HCT116 (cell line): ENCODE measurements at regions not wholly inside any gene's neighbourhood (a gene's known extent, or its start where the extent isn't known, plus 50 kb on each side); places are given as distances from the start of the nearest gene placed in this dataset.

Experiments used
- ATAC-seq: fragments of 200-7000 bp; cut with Tn5 transposase; 2 replicates; pipeline ENCODE4 v1.9.1; 2020; ENCODE audit warnings: mild to moderate bottlenecking, moderate library complexity
- BruUV-seq: library from RNA; stranded (reverse); fragments of 400-500 nt; replicated peaks from 2 replicates; lab custom pipeline; 2021; lab: Mats Ljungman, UMichigan
- CTCF ChIA-PET: fragments of 300-600 bp; sonication (Branson Sonifier 250); formaldehyde crosslinking; loops from one replicate; lab custom pipeline; 2021; ENCODE audit warnings: antibody characterized with exemption; lab: Charles Lee
- POLR2A ChIA-PET: fragments of 300-600, 350-600 bp; sonication (Branson Sonifier 250); formaldehyde crosslinking; loops from one replicate; lab custom pipeline; 2021; ENCODE audit warnings: antibody characterized with exemption; lab: Charles Lee
- RAD21 ChIA-PET, 2 experiments: fragments of 300-600 bp; sonication (Branson Sonifier 250); formaldehyde crosslinking; loops; one replicate each; lab custom pipeline; 2023; ENCODE audit warnings: low total read pairs in 2 of 2; ENCODE audit not compliant: uncharacterized antibody in 2 of 2, unreplicated experiment in 2 of 2, low non-redundant PET in 1 of 2; lab: Charles Lee
- DNase-seq: peaks from one replicate; pipeline ENCODE4 v3.0.0-alpha.2; 2010; ENCODE audit warnings: low read depth, low spot score
- H2AFZ ChIP-seq: fragments of 200-600 bp; shearing (Covaris generic), sonication (generic); 2 replicates; pipeline ENCODE4 v1.6.1; 2017; ENCODE audit warnings: low read depth, mixed run types, mixed read lengths, antibody characterized with exemption, low read length; ENCODE audit not compliant: poor library complexity, severe bottlenecking
- H3K27ac ChIP-seq: 2 replicates; pipeline ENCODE4 v1.5.1; 2012; ENCODE audit warnings: low read depth, low read length
- H3K27me3 ChIP-seq: fragments of 200-600 bp; sonication (generic); 2 replicates; pipeline ENCODE4 v1.6.1; 2016; ENCODE audit warnings: mixed run types, low read length, mixed read lengths; ENCODE audit not compliant: insufficient read depth
- H3K36me3 ChIP-seq, 2 experiments: fragments of 200-500 bp in 1 of 2; fragments of 200-600 bp in 1 of 2; sonication (Bioruptor generic) in 1 of 2; sonication (generic) in 1 of 2; 2 replicates each; pipeline versions ENCODE4 v1.5.1 to v1.6.1; 2014 to 2016; ENCODE audit warnings: low read length in 2 of 2, inconsistent platforms in 1 of 2, mixed read lengths in 1 of 2, mixed run types in 1 of 2; ENCODE audit not compliant: insufficient read depth in 2 of 2, control insufficient read depth in 1 of 2
- H3K4me1 ChIP-seq, 2 experiments: fragments of 200-600 bp in 1 of 2; sonication (generic) in 1 of 2; 2 replicates each; pipeline versions ENCODE4 v1.5.1 to v1.6.1; 2012 to 2017; ENCODE audit warnings: low read length in 2 of 2, inconsistent platforms in 1 of 2, mild to moderate bottlenecking in 1 of 2, mixed read lengths in 1 of 2, mixed run types in 1 of 2, moderate library complexity in 1 of 2; ENCODE audit not compliant: insufficient read depth in 2 of 2, control insufficient read depth in 1 of 2
- H3K4me2 ChIP-seq: fragments of 200-600 bp; sonication (generic); 2 replicates; pipeline ENCODE4 v1.6.1; 2017; ENCODE audit warnings: mixed run types, low read length, mixed read lengths
- H3K4me3 ChIP-seq, 2 experiments: fragments of 200-600 bp in 1 of 2; sonication (generic) in 1 of 2; replicated peaks in 1 of 2; 2 replicates each; pipeline ENCODE4 v1.5.1; 2011 to 2016; ENCODE audit warnings: low read length in 2 of 2, control low read depth in 1 of 2, low read depth in 1 of 2, mild to moderate bottlenecking in 1 of 2, mixed read lengths in 1 of 2, mixed run types in 1 of 2
- H3K79me2 ChIP-seq: fragments of 200-600 bp; sonication (generic); 2 replicates; pipeline ENCODE4 v1.6.1; 2017; ENCODE audit warnings: mild to moderate bottlenecking, mixed run types, low read length, moderate library complexity, mixed read lengths; ENCODE audit not compliant: insufficient read depth
- H3K9ac ChIP-seq: fragments of 200-600 bp; sonication (generic); 2 replicates; pipeline ENCODE4 v1.6.1; 2016; ENCODE audit warnings: low read length, mixed read lengths
- H3K9me2 ChIP-seq: fragments of 200-600 bp; sonication (generic), shearing (Covaris generic); 2 replicates; pipeline ENCODE4 v1.6.1; 2017; ENCODE audit warnings: mixed run types, mild to moderate bottlenecking, moderate library complexity; ENCODE audit not compliant: insufficient read depth
- H3K9me3 ChIP-seq, 2 experiments: fragments of 200-500 bp in 1 of 2; fragments of 200-600 bp in 1 of 2; sonication (Bioruptor generic) in 1 of 2; sonication (generic) in 1 of 2; 2 replicates each; pipeline ENCODE4 v1.6.1; 2014 to 2017; ENCODE audit warnings: low read length in 2 of 2, mixed read lengths in 2 of 2, inconsistent platforms in 1 of 2, low read depth in 1 of 2, mild to moderate bottlenecking in 1 of 2, mixed run types in 1 of 2, moderate library complexity in 1 of 2; ENCODE audit not compliant: control insufficient read depth in 1 of 2, insufficient read depth in 1 of 2
- H4K20me1 ChIP-seq: fragments of 200-600 bp; sonication (generic), shearing (Covaris generic); 2 replicates; pipeline ENCODE4 v1.6.1; 2017; ENCODE audit warnings: mixed run types, mild to moderate bottlenecking, moderate library complexity; ENCODE audit not compliant: insufficient read depth
- EZH2 ChIP-seq: fragments of 200-600 bp; sonication (generic); IDR thresholded peaks from 2 replicates; pipeline ENCODE4 v1.6.1; 2017; ENCODE audit warnings: antibody characterized with exemption, mixed run types
- FOSL1 ChIP-seq: IDR thresholded peaks from 2 replicates; pipeline ENCODE4 v1.6.1; 2012; ENCODE audit warnings: low read depth
- JUND ChIP-seq: IDR thresholded peaks from 2 replicates; pipeline ENCODE4 v1.6.1; 2012
- RAD21 ChIP-seq: IDR thresholded peaks from 2 replicates; pipeline ENCODE4 v1.6.1; 2012; ENCODE audit warnings: low read depth, mild to moderate bottlenecking
- SIN3A ChIP-seq: IDR thresholded peaks from 2 replicates; pipeline ENCODE4 v1.6.1; 2012; ENCODE audit warnings: low read depth
- SP1 ChIP-seq: IDR thresholded peaks from 2 replicates; pipeline ENCODE4 v1.6.1; 2012; ENCODE audit warnings: low read depth
- TCF7L2 ChIP-seq: IDR thresholded peaks from 2 replicates; pipeline ENCODE4 v1.7.0; 2011; ENCODE audit warnings: borderline replicate concordance, inconsistent platforms; ENCODE audit not compliant: insufficient read depth, insufficient read length; ENCODE audit errors: extremely low read depth
- ZNF274 ChIP-seq: fragments of 200-500 bp; sonication (Bioruptor generic); IDR thresholded peaks from 2 replicates; pipeline ENCODE4 v1.6.1; 2014; ENCODE audit warnings: mild to moderate bottlenecking, low read depth, low read length, inconsistent platforms
- intact Hi-C: fragments of 100-400 bp; cut with micrococcal nuclease; formaldehyde crosslinking; loops from 2 replicates; pipeline ENCODE4 v1.10.0; 2022
- TF ChIP-seq, protein P1 (sequence below): IDR thresholded peaks from 2 replicates; pipeline ENCODE4 v1.6.1; 2012; ENCODE audit warnings: low read depth
- TF ChIP-seq, protein P2 (sequence below): IDR thresholded peaks from 2 replicates; pipeline ENCODE4 v1.6.1; 2012
- TF ChIP-seq, protein P3 (sequence below): IDR thresholded peaks from 2 replicates; pipeline ENCODE4 v1.6.1; 2011; ENCODE audit warnings: mild to moderate bottlenecking, low read length, moderate library complexity; ENCODE audit not compliant: insufficient replicate concordance; ENCODE audit errors: extremely low read depth

DNA sequence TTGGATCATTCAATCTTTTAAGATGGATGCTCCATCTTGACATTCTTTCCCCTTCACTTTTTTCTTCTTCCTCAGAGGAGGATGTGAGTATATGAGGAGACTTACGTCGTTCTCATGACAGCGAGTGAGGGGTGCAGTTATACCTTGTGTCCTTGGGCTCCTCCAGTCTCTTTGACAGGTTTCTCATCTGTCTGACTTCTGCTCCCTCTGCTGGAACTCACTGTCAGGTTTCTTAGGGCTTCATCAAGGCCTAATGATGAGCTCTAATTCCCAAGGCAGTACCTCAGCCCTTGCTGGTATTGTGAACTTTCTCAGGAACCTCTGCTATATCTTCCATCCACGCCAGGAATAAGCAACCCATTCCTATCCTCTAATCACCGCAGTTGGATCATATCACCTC lies 237.8 kb upstream of the ADGRL3 start:
- H3K4me3 ChIP-seq, result no peak overlapping the region
- ATAC-seq, result no peak

DNA sequence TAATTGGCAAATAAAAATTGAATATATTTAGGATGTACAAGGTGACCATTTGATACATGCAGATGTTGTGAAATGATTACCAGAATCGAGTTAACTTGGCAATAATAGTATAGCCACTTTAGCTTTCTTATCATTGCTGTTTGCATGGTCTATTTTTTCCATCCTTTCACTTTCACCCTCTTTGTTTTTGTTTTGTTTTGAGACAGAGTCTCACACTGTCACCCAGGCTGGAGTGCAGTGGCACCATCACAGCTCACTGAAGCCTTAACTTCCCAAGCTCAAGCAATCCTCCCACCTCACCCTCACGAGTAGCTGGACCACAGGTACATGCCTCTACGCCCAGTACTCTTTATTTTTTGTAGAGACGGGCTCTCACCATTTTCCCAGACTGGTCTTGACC lies 218.6 kb upstream of the ADGRL3 start:
- RAD21 ChIA-PET, result no interaction called here
- no peak for ATAC-seq
- intact Hi-C loops, result no loop called here
- no peak overlapping the region for H3K9ac ChIP-seq
- CTCF ChIA-PET, result no interaction called here
- no peaks in the 10 kb centered on the region for H3K36me3 ChIP-seq
- no peaks in the 10 kb centered on the region for H4K20me1 ChIP-seq
- H3K79me2 ChIP-seq, result no peaks in the 10 kb centered on the region
- H3K27me3 ChIP-seq, result no peaks in the 10 kb centered on the region
- H3K9me2 ChIP-seq, result no peaks in the 10 kb centered on the region
- no peaks in the 10 kb centered on the region for H3K4me1 ChIP-seq
- TF ChIP-seq TCF7L2 (no peak), SIN3A (no peak), EZH2 (no peak), ZNF274 (no peak), JUND (no peak), FOSL1 (no peak)
- TF ChIP-seq, protein P1, sequence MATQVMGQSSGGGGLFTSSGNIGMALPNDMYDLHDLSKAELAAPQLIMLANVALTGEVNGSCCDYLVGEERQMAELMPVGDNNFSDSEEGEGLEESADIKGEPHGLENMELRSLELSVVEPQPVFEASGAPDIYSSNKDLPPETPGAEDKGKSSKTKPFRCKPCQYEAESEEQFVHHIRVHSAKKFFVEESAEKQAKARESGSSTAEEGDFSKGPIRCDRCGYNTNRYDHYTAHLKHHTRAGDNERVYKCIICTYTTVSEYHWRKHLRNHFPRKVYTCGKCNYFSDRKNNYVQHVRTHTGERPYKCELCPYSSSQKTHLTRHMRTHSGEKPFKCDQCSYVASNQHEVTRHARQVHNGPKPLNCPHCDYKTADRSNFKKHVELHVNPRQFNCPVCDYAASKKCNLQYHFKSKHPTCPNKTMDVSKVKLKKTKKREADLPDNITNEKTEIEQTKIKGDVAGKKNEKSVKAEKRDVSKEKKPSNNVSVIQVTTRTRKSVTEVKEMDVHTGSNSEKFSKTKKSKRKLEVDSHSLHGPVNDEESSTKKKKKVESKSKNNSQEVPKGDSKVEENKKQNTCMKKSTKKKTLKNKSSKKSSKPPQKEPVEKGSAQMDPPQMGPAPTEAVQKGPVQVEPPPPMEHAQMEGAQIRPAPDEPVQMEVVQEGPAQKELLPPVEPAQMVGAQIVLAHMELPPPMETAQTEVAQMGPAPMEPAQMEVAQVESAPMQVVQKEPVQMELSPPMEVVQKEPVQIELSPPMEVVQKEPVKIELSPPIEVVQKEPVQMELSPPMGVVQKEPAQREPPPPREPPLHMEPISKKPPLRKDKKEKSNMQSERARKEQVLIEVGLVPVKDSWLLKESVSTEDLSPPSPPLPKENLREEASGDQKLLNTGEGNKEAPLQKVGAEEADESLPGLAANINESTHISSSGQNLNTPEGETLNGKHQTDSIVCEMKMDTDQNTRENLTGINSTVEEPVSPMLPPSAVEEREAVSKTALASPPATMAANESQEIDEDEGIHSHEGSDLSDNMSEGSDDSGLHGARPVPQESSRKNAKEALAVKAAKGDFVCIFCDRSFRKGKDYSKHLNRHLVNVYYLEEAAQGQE, result no peak
- TF ChIP-seq, protein P2, sequence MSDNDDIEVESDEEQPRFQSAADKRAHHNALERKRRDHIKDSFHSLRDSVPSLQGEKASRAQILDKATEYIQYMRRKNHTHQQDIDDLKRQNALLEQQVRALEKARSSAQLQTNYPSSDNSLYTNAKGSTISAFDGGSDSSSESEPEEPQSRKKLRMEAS, result no peak
- TF ChIP-seq, all 23 proteins: peak for 0
- no peak for DNase-seq
- POLR2A ChIA-PET, result no interaction called here
- no peak overlapping the region for H3K4me2 ChIP-seq
- H3K27ac ChIP-seq, result no peak overlapping the region
- H2AFZ ChIP-seq, result no peak overlapping the region
- no peak overlapping the region for H3K4me3 ChIP-seq
- BruUV-seq, result no TSS peak
- peaks cover 5 to 15% of the 10 kb centered on the region in 2 experiments; a peak in 2 of 4 replicates for H3K9me3 ChIP-seq

More for the DNA sequence above, 237.8 kb upstream of the ADGRL3 start:
- no peak for DNase-seq
- TF ChIP-seq SP1 (no peak), SIN3A (no peak), RAD21 (no peak), JUND (no peak)
- TF ChIP-seq, protein P3, sequence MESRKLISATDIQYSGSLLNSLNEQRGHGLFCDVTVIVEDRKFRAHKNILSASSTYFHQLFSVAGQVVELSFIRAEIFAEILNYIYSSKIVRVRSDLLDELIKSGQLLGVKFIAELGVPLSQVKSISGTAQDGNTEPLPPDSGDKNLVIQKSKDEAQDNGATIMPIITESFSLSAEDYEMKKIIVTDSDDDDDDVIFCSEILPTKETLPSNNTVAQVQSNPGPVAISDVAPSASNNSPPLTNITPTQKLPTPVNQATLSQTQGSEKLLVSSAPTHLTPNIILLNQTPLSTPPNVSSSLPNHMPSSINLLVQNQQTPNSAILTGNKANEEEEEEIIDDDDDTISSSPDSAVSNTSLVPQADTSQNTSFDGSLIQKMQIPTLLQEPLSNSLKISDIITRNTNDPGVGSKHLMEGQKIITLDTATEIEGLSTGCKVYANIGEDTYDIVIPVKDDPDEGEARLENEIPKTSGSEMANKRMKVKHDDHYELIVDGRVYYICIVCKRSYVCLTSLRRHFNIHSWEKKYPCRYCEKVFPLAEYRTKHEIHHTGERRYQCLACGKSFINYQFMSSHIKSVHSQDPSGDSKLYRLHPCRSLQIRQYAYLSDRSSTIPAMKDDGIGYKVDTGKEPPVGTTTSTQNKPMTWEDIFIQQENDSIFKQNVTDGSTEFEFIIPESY, result no peak
- TF ChIP-seq, all 23 proteins: peak for 0
- Histone ChIP-seq H3K36me3 (no peaks in the 10 kb centered on the region), H3K9me3 (peaks cover 8 to 17% of the 10 kb centered on the region in 2 experiments; a peak in 2 of 4 replicates), H3K27ac (no peak overlapping the region), H3K4me1 (no peaks in the 10 kb centered on the region), H2AFZ (no peak overlapping the region), H4K20me1 (no peaks in the 10 kb centered on the region), H3K27me3 (no peaks in the 10 kb centered on the region), H3K9ac (no peak overlapping the region), H3K79me2 (no peaks in the 10 kb centered on the region), H3K9me2 (no peaks in the 10 kb centered on the region), H3K4me2 (no peak overlapping the region)
- ChIA-PET RAD21 (no interaction called here), CTCF (no interaction called here), POLR2A (no interaction called here)
- intact Hi-C loops, result no loop called here
- no TSS peak for BruUV-seq
